H1 (cell line): ENCODE measurements at regions not wholly inside any gene's neighbourhood (a gene's known extent, or its start where the extent isn't known, plus 50 kb on each side); places are given as distances from the start of the nearest gene placed in this dataset.

Experiments used
- CTCF ChIA-PET: fragments of 300-600 bp; sonication (Branson Sonifier 250); formaldehyde crosslinking; loops from one replicate; lab custom pipeline; 2021; ENCODE audit not compliant: partially characterized antibody; lab: Charles Lee
- POLR2A ChIA-PET: fragments of 300-600 bp; sonication (Branson Sonifier 250); formaldehyde crosslinking; loops from one replicate; lab custom pipeline; 2021; ENCODE audit warnings: inconsistent platforms; ENCODE audit not compliant: partially characterized antibody; lab: Charles Lee
- DNase-seq, 2 experiments: peaks; one replicate each; pipeline versions ENCODE4 v3.0.0 to v3.0.0-alpha.2; 2010 to 2022; ENCODE audit warnings: low spot score in 2 of 2, low read depth in 1 of 2, mixed read lengths in 1 of 2
- FAIRE-seq: peaks from 2 replicates; lab custom pipeline; 2011; peaks lifted over from hg19 to GRCh38; lab: Jason Lieb, UNC
- H2AFZ ChIP-seq: 2 replicates; pipeline ENCODE4 v1.8.1; 2012; ENCODE audit warnings: low read length, inconsistent platforms
- H2AK5ac ChIP-seq: 2 replicates; pipeline ENCODE4 v1.6.1; 2013; ENCODE audit warnings: low read depth, low read length
- H2BK120ac ChIP-seq: replicated peaks from 2 replicates; pipeline ENCODE3; 2013; ENCODE audit warnings: low read depth, low read length, inconsistent platforms
- H2BK12ac ChIP-seq: 2 replicates; pipeline ENCODE4 v1.6.1; 2013; ENCODE audit warnings: low read depth, low read length
- H2BK15ac ChIP-seq: 2 replicates; pipeline ENCODE4 v1.6.1; 2013; ENCODE audit warnings: low read length
- H2BK20ac ChIP-seq: 2 replicates; pipeline ENCODE4 v1.6.1; 2013; ENCODE audit warnings: low read length
- H2BK5ac ChIP-seq: 2 replicates; pipeline ENCODE4 v1.6.1; 2013; ENCODE audit warnings: low read depth, low read length
- H3K14ac ChIP-seq: 2 replicates; pipeline ENCODE4 v1.6.1; 2013; ENCODE audit warnings: inconsistent platforms; ENCODE audit not compliant: insufficient read length
- H3K18ac ChIP-seq: 2 replicates; pipeline ENCODE4 v1.6.1; 2013; ENCODE audit warnings: low read length; ENCODE audit errors: extremely low read depth
- H3K23ac ChIP-seq: 2 replicates; pipeline ENCODE4 v1.6.1; 2013; ENCODE audit warnings: inconsistent platforms; ENCODE audit not compliant: insufficient read length
- H3K23me2 ChIP-seq: 2 replicates; pipeline ENCODE4 v1.6.1; 2013; ENCODE audit warnings: low read depth, low read length
- H3K27ac ChIP-seq: 2 replicates; pipeline ENCODE4 v1.6.1; 2011; ENCODE audit warnings: low read depth, low read length, inconsistent platforms
- H3K27me3 ChIP-seq, 4 experiments: replicated peaks in 1 of 4; 1 replicate in 1 of 4; 2 replicates in 3 of 4; pipeline versions ENCODE4 v1.6.1 to v1.8.1; 2011 to 2013; ENCODE audit warnings: low read length in 3 of 4, mild to moderate bottlenecking in 3 of 4, inconsistent platforms in 2 of 4, mixed read lengths in 2 of 4, moderate library complexity in 1 of 4; ENCODE audit not compliant: control insufficient read depth in 3 of 4, insufficient read depth in 3 of 4; ENCODE audit errors: extremely low read depth in 1 of 4
- H3K36me3 ChIP-seq, 4 experiments: 2 replicates each; pipeline versions ENCODE4 v1.6.1 to v1.8.1; 2011 to 2013; ENCODE audit warnings: mild to moderate bottlenecking in 4 of 4, low read length in 3 of 4, moderate library complexity in 2 of 4, control low read depth in 1 of 4, inconsistent platforms in 1 of 4; ENCODE audit not compliant: insufficient read depth in 4 of 4, control insufficient read depth in 2 of 4
- H3K4ac ChIP-seq: replicated peaks from 2 replicates; pipeline ENCODE3; 2013; ENCODE audit warnings: low read length, low read depth, mixed read lengths, inconsistent platforms; ENCODE audit not compliant: insufficient read length
- H3K4me1 ChIP-seq, 4 experiments: replicated peaks in 1 of 4; 1 replicate in 1 of 4; 2 replicates in 3 of 4; pipeline versions ENCODE4 v1.6.1 to v1.8.1; 2011 to 2013; ENCODE audit warnings: low read length in 3 of 4, inconsistent platforms in 2 of 4, mixed read lengths in 1 of 4; ENCODE audit not compliant: insufficient read depth in 4 of 4, control insufficient read depth in 3 of 4
- H3K4me2 ChIP-seq, 2 experiments: 2 replicates each; pipeline versions ENCODE4 v1.6.1 to v1.8.1; 2011 to 2013; ENCODE audit warnings: low read depth in 2 of 2, low read length in 2 of 2, control low read depth in 1 of 2, inconsistent platforms in 1 of 2, mild to moderate bottlenecking in 1 of 2; ENCODE audit not compliant: insufficient read depth in 1 of 2
- H3K4me3 ChIP-seq, 4 experiments: fragments of 200-600, 300-600 bp in 1 of 4; sonication (generic), shearing (Covaris generic), sonication (Bioruptor Twin) in 1 of 4; 2 replicates each; pipeline versions ENCODE4 v1.5.1 to v1.8.1; 2011 to 2016; ENCODE audit warnings: low read length in 4 of 4, low read depth in 3 of 4, control low read depth in 2 of 4, inconsistent platforms in 2 of 4, mild to moderate bottlenecking in 2 of 4, mixed read lengths in 1 of 4, moderate library complexity in 1 of 4; ENCODE audit not compliant: insufficient read depth in 2 of 4; ENCODE audit errors: extremely low read depth in 1 of 4
- H3K56ac ChIP-seq: replicated peaks from 2 replicates; pipeline ENCODE3; 2013; ENCODE audit warnings: low read depth, mild to moderate bottlenecking, mixed read lengths, low read length, inconsistent platforms; ENCODE audit not compliant: insufficient read length
- H3K79me1 ChIP-seq: 2 replicates; pipeline ENCODE4 v1.6.1; 2013; ENCODE audit warnings: low read depth, low read length, control low read depth
- H3K79me2 ChIP-seq, 2 experiments: 2 replicates each; pipeline versions ENCODE4 v1.6.1 to v1.8.1; 2012 to 2013; ENCODE audit warnings: low read length in 2 of 2, mild to moderate bottlenecking in 2 of 2, inconsistent platforms in 1 of 2; ENCODE audit not compliant: insufficient read depth in 2 of 2, control insufficient read depth in 1 of 2
- H3K9ac ChIP-seq, 4 experiments: replicated peaks in 1 of 4; 1 replicate in 1 of 4; 2 replicates in 3 of 4; pipeline versions ENCODE4 v1.6.1 to v1.8.1; 2011 to 2013; ENCODE audit warnings: low read depth in 3 of 4, low read length in 3 of 4, control low read depth in 2 of 4, mild to moderate bottlenecking in 2 of 4, moderate library complexity in 2 of 4, inconsistent platforms in 1 of 4; ENCODE audit errors: extremely low read depth in 1 of 4
- H3K9me3 ChIP-seq, 2 experiments: 2 replicates each; pipeline versions ENCODE4 v1.6.1 to v1.8.1; 2012 to 2013; ENCODE audit warnings: mild to moderate bottlenecking in 2 of 2, moderate library complexity in 2 of 2, control low read depth in 1 of 2, inconsistent platforms in 1 of 2, low read depth in 1 of 2, low read length in 1 of 2, mixed read lengths in 1 of 2; ENCODE audit not compliant: insufficient read depth in 2 of 2
- H4K20me1 ChIP-seq, 2 experiments: replicated peaks in 1 of 2; 2 replicates each; pipeline versions ENCODE3 to v1.8.1; 2011 to 2013; ENCODE audit warnings: inconsistent platforms in 2 of 2, low read length in 2 of 2, mild to moderate bottlenecking in 1 of 2; ENCODE audit not compliant: insufficient read depth in 2 of 2, control insufficient read depth in 1 of 2
- H4K5ac ChIP-seq: 2 replicates; pipeline ENCODE4 v1.6.1; 2013; ENCODE audit warnings: low read length, low read depth, mixed read lengths, inconsistent platforms; ENCODE audit not compliant: insufficient read length
- H4K8ac ChIP-seq: 2 replicates; pipeline ENCODE4 v1.8.0; 2013; ENCODE audit warnings: mild to moderate bottlenecking, moderate library complexity, low read length, inconsistent platforms; ENCODE audit not compliant: insufficient read depth; ENCODE audit errors: extremely low read depth
- H4K91ac ChIP-seq: replicated peaks from 2 replicates; pipeline ENCODE3; 2013; ENCODE audit warnings: low read length, mixed read lengths, inconsistent platforms; ENCODE audit not compliant: insufficient read length
- BCL11A ChIP-seq, 2 experiments: IDR thresholded peaks; one replicate each; pipeline ENCODE4 v1.6.1; 2011; ENCODE audit warnings: low read depth in 2 of 2, low read length in 2 of 2, mild to moderate bottlenecking in 2 of 2
- CHD2 ChIP-seq: IDR thresholded peaks from 2 replicates; pipeline ENCODE4 v1.6.1; 2012; ENCODE audit warnings: low read length, improper control_type of control experiment
- CREB1 ChIP-seq: IDR thresholded peaks from 2 replicates; pipeline ENCODE4 v1.6.1; 2012; ENCODE audit warnings: inconsistent platforms
- EP300 ChIP-seq, 2 experiments: IDR thresholded peaks; 1 replicate in 1 of 2; 2 replicates in 1 of 2; pipeline ENCODE4 v1.6.1; 2011 to 2012; ENCODE audit warnings: low read depth in 2 of 2, low read length in 2 of 2, mild to moderate bottlenecking in 2 of 2, borderline replicate concordance in 1 of 2, inconsistent platforms in 1 of 2, moderate library complexity in 1 of 2
- FOSL1 ChIP-seq: IDR thresholded peaks from 2 replicates; pipeline ENCODE4 v1.6.1; 2011; ENCODE audit warnings: mild to moderate bottlenecking, low read depth, low read length, moderate library complexity; ENCODE audit not compliant: insufficient read depth
- HDAC2 ChIP-seq, 2 experiments: fragments of 300-600 bp in 1 of 2; sonication (generic) in 1 of 2; IDR thresholded peaks; 2 replicates each; pipeline ENCODE4 v1.6.1; 2011 to 2012; ENCODE audit warnings: low read depth in 2 of 2, low read length in 2 of 2, mild to moderate bottlenecking in 2 of 2, moderate library complexity in 2 of 2, borderline replicate concordance in 1 of 2, inconsistent platforms in 1 of 2
- HDAC6 ChIP-seq: IDR thresholded peaks from one replicate; pipeline ENCODE4 v1.7.1; 2012; ENCODE audit warnings: low read depth, mild to moderate bottlenecking, inconsistent platforms, low read length, moderate library complexity
- NRF1 ChIP-seq: IDR thresholded peaks from 2 replicates; pipeline ENCODE4 v1.6.1; 2011; ENCODE audit warnings: mild to moderate bottlenecking, low read depth, low read length, improper control_type of control experiment
- RAD21 ChIP-seq, 2 experiments: IDR thresholded peaks in 1 of 2; conservative IDR thresholded peaks in 1 of 2; 2 replicates each; pipeline ENCODE4 v1.6.1; 2011; ENCODE audit warnings: low read depth in 2 of 2, low read length in 2 of 2, improper control_type of control experiment in 1 of 2, inconsistent platforms in 1 of 2, mild to moderate bottlenecking in 1 of 2, moderate library complexity in 1 of 2
- SP4 ChIP-seq: IDR thresholded peaks from 2 replicates; pipeline ENCODE4 v1.6.1; 2012; ENCODE audit warnings: low read length, inconsistent platforms
- SRF ChIP-seq: IDR thresholded peaks from 2 replicates; pipeline ENCODE4 v1.6.1; 2011; ENCODE audit warnings: mild to moderate bottlenecking, low read depth, low read length, moderate library complexity
- SUZ12 ChIP-seq: fragments of 200-600 bp; sonication (generic); IDR thresholded peaks from 2 replicates; pipeline ENCODE4 v1.6.1; 2012; ENCODE audit warnings: mild to moderate bottlenecking, inconsistent platforms, low read length, moderate library complexity, mixed read lengths
- TCF12 ChIP-seq: IDR thresholded peaks from 2 replicates; pipeline ENCODE4 v1.6.1; 2011; ENCODE audit warnings: low read depth, mild to moderate bottlenecking, low read length
- TEAD4 ChIP-seq: IDR thresholded peaks from 2 replicates; pipeline ENCODE4 v1.6.1; 2012; ENCODE audit warnings: low read depth, low read length, inconsistent platforms, mixed read lengths
- YY1 ChIP-seq: IDR thresholded peaks from 2 replicates; pipeline ENCODE4 v1.6.1; 2011; ENCODE audit warnings: low read depth, mild to moderate bottlenecking, low read length
- WGBS, 2 experiments: shearing (Covaris generic) in 1 of 2; methylation state at CpG; one replicate each; pipeline versions ENCODE4 v1.1.6 to v1.1.7; 2013 to 2015; ENCODE audit warnings: low lambda C conversion rate in 2 of 2, mixed read lengths in 2 of 2, inconsistent platforms in 1 of 2, low coverage in 1 of 2, missing lambda C conversion rate in 1 of 2; ENCODE audit not compliant: insufficient replicate concordance in 2 of 2, insufficient coverage in 1 of 2, insufficient read length in 1 of 2; ENCODE audit errors: extremely low coverage in 1 of 2, missing lambda C conversion rate in 1 of 2; 5-methylcytosine and 5-hydroxymethylcytosine counted together
- TF ChIP-seq, protein P1 (sequence below): IDR thresholded peaks from 2 replicates; pipeline ENCODE4 v1.6.1; 2012; ENCODE audit warnings: inconsistent platforms

DNA sequence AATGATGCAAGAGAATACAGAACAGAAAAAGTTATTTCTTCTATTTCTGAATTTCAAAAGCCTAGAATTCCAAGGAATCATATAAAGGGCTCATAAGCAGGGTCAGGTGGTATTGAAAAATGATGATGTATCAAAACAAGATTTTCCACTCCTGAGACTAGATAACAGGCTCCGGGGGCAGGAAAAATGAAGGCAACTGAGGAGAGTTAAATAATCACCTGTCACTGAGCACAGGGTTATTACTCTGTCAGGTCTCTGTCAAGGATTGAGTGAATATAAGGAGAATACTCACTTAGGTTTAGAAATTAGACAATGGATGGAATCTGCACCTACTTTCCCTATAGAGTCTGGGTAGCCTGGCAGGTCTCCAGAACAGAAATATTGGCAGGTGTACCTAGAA, 76.1 kb upstream of the KHDRBS2 start:
- H2AFZ ChIP-seq, result no peak overlapping the region
- CTCF ChIA-PET, result no interaction called here
- TF ChIP-seq FOSL1 (no peak), EP300 (IDR thresholded peaks at IDR 0.05; ENCODE audit: borderline replicate concordance in 1 of 2, low read depth in 2 of 2, low read length in 2 of 2) (no peak), CHD2 (no peak), BCL11A (IDR thresholded peaks at IDR 0.05; ENCODE audit: low read depth in 2 of 2, low read length in 2 of 2) (no peak), YY1 (no peak), NRF1 (no peak), TCF12 (no peak), SUZ12 (no peak), RAD21 (IDR thresholded peaks at IDR 0.05 in 1 of 2, conservative IDR thresholded peaks at IDR 0.05 in 1 of 2; ENCODE audit: low read depth in 2 of 2, low read length in 2 of 2) (no peak), CREB1 (no peak), HDAC6 (no peak), SP4 (no peak), TEAD4 (no peak), SRF (no peak), HDAC2 (IDR thresholded peaks at IDR 0.05; ENCODE audit: borderline replicate concordance in 1 of 2, low read depth in 2 of 2, low read length in 2 of 2) (no peak)
- TF ChIP-seq, protein P1, sequence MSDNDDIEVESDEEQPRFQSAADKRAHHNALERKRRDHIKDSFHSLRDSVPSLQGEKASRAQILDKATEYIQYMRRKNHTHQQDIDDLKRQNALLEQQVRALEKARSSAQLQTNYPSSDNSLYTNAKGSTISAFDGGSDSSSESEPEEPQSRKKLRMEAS, result no peak

More for the DNA sequence above, 76.1 kb upstream of the KHDRBS2 start:
- H4K5ac ChIP-seq, result no peak overlapping the region
- H3K23ac ChIP-seq, result no peak overlapping the region
- DNase-seq (no peak), FAIRE-seq (no peak)
- no peak overlapping the region for H2BK15ac ChIP-seq
- no peak overlapping the region for H2AK5ac ChIP-seq
- no peak overlapping the region for H3K18ac ChIP-seq
- no peaks in the 10 kb centered on the region for H3K79me2 ChIP-seq
- H2BK5ac ChIP-seq, result no peak overlapping the region
- H3K9ac ChIP-seq, result no peak overlapping the region
- H3K23me2 ChIP-seq, result no peaks in the 10 kb centered on the region
- no peak overlapping the region for H3K4me2 ChIP-seq
- 80% methylated on average over 1 of the region's 1 CpG; no CpG with 5 or more reads in 1 of the 2 experiments for WGBS, 2 experiments
- no peaks in the 10 kb centered on the region for H3K27me3 ChIP-seq
- H2BK120ac ChIP-seq, result no peak overlapping the region
- H3K56ac ChIP-seq, result no peak overlapping the region
- no peak overlapping the region for H3K27ac ChIP-seq
- POLR2A ChIA-PET, result no interaction called here
- H4K20me1 ChIP-seq, result no peaks in the 10 kb centered on the region
- no peak overlapping the region for H2BK20ac ChIP-seq
- 0 out of 4 replicates have a peak, but pooled peaks cover 0 to under 1% of the 10 kb centered on the region in 2 experiments for H3K9me3 ChIP-seq
- H3K36me3 ChIP-seq, result no peaks in the 10 kb centered on the region
- H3K4me3 ChIP-seq, result no peak overlapping the region
- H4K91ac ChIP-seq, result no peak overlapping the region
- H3K4me1 ChIP-seq, result no peaks in the 10 kb centered on the region
- H2BK12ac ChIP-seq, result no peak overlapping the region
- no peak overlapping the region for H3K4ac ChIP-seq
- H3K79me1 ChIP-seq, result no peaks in the 10 kb centered on the region
- H3K14ac ChIP-seq, result no peak overlapping the region
- H4K8ac ChIP-seq, result no peak overlapping the region
